ENCODE measurements at regions not wholly inside any gene's neighbourhood (a gene's known extent, or its start where the extent isn't known, plus 50 kb on each side); places are given as distances from the start of the nearest gene placed in this dataset.

DNA sequence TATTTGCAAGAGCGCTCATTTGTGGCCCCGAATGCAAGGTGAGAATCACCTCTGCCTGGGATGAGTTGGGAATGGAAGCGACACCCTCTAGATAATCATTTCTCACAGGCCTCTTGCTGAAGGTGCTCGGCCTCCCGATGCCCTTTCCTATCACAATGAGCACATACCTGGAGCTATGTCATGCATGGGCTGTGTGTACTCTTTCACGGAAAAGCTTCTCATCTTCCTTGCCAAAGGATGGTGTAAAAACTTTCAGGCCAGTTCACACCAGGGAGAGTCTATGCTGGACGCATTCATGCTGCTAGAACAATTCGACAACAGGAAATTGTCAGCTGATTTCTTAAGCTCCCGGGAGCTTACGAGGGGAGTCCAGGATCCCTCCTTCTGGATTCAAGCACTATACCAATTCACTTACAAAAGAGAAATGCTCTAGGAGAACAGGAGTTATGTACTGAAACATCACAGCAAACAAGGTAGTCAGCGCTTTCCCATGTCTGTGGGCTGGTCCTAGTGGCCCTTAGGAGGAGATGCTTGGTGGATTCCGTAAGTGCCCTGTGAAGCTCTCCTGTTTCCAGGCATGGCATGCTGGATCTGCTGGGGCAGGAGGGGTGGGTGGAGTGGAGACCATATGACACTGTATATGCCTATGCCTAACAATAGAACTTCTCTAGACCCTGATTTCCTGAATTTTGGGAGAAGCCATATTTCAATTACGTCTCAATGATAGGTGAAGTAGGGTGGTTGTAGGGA, 53.1 kb upstream of the B3GAT1 start:
- no peak for DNase-seq

DNA sequence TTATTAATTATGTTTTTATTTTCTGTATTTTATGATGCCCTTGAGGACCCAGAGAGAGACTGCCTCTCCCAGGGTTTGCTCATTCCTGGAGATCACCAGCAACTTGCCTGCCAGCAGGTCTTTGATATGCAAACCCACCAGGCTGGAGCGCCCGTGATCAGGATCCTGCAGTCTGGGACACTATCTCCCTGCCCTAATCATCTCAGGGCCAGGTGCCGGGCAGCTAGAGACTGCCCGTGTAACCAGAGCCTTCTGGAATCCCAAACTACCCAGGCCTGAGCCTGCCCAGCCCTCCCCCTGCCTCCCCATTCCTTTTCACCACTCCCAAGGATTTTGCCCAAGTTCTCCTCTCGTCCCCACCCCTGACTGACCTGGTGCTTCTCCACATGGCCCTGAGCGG, 52.2 kb upstream of the B3GAT1 start:
- DNase-seq = no peak

DNA sequence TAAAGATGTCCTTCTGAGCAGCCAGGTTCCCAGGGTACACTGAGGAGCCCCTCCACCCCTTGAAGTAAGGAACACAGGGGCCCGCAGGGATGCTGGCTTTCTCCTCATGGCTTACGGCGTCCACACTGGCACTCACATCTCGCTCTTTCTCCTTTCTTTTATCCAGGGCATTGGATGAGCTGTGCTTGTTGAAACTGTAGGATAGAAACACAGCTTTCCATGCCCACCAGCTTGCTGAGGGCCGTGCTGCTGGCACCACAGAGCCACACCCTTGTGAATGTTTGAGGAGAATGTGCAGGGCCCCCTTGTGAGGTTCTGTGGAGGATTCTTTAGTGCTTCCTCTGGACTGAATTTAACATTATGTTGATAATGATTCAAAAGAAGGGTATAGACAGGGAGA, 51.7 kb upstream of the B3GAT1 start:
- no peak for DNase-seq

Data from NCI-H345 (cell line).